ENCODE measurements at regions not wholly inside any gene's neighbourhood (a gene's known extent, or its start where the extent isn't known, plus 50 kb on each side); places are given as distances from the start of the nearest gene placed in this dataset.

DNA sequence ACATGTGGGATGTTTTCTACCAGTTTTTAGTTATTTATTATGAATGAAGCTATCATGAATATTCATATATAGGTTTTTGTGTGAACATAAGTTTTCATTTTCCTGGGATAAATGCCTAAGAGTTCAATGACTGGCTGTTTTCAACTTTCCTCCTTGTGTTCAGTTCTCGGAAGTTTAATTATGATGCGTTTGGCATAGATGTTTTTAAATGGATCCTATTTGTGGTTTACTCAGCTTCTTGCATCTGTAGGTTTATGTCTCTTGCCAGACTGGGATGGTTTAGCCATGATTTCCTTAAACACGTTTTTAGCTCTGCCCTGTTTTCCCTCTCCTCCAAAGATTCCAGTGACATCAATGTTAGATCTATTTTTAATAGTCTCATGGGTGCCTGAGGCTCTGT is 411.1 kb upstream of the CDH4 start:
- no peak for DNase-seq (ENCODE audit: low spot score)

DNA sequence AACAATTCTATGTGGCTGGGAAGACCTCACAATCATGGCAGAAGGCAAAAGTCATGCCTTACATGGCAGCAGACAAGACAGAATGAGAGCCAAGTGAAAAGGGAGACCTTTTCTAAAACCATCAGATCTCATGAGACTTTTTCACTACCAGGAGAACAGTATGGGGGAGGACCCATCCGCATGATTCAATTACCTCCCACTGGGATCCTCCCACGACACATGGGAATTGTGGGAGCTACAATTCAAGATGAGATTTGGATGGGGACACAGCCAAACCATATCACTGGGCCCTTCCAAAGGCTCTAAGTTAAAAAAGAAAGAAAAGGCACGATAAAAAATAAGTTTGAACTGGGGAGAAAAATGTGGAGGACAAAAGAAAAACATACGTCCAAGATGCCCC is 406.9 kb upstream of the CDH4 start:
- no peak for DNase-seq (ENCODE audit: low spot score)

DNA sequence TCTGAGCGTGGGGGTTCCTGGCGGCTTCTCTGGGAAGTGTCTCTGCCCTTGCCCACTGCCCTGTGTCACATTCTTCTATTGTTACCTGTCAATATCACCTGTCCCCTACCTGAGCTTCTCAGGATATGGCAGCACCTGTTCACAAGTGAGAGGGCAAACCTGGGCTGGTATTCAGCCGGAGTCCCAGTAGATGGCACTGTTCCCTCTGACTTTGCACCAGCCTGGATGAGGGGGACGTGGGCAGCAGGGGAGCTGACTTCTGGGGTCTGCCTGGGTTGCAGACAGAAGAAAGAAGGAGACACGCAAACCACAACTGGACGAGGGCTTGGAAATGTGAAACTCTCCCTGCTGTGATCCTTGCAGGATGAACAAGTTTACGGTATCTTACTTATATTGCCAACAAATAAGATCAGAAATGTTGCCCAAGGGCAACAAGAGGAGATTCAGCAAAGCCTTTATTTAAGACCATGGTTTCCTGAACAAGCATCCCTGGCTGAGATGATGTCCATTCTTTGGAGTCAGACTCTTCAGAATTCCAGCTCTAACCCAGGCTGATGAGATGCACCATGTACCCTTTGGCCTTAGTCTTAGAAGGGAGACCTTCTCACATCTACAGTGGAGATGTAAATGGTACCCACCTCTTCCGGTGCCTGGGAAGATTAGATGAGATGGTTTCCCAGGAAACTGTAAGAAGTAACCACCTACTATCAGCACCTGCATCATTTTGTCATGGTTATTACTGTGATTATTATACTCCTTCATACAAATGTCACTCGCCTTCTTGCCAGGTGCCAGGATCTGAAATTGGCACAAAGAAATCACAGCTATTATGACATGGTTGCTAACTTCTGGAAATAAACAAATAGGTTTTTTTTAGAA is 400.0 kb upstream of the CDH4 start:
- no peak for DNase-seq (ENCODE audit: low spot score)

DNA sequence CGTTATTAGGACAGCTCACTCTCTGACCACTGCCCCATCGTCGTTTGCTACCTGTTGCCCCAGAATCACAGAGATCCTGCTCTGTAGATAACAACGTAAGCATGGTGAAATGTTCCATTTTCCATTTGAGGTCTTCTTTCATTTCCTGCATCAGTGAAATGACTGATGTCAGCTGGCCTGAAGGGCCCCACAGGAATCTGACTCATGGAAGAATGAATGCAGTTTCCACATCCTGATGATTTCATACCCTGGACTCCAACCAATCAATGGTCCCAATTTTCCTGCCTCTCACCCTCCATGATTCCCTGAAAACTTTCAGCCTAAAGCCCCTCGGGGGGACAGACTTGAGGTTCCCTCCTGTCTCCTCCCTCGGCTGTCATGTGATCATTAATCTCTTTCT is 394.4 kb upstream of the CDH4 start:
- DNase-seq (ENCODE audit: low spot score) = no peak

DNA sequence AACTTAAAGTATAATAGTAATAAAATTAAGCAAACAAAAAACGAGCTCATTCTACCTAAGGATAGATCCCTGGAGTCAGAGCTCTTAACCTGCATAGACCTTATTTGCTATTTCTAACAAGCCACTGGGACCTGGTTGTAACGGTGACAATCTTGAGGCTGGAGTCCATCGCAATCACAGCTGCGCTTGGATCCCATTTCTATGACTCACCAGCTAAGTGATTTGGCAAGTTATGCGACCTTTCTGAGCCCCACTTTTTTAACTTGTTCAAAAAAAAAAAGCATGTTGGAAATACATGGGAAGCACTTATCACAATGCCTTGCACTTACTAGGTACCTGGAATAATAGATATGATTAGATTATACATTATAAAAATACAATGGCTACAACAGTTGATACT is 389.5 kb upstream of the CDH4 start:
- DNase-seq (ENCODE audit: low spot score) = no peak

DNA sequence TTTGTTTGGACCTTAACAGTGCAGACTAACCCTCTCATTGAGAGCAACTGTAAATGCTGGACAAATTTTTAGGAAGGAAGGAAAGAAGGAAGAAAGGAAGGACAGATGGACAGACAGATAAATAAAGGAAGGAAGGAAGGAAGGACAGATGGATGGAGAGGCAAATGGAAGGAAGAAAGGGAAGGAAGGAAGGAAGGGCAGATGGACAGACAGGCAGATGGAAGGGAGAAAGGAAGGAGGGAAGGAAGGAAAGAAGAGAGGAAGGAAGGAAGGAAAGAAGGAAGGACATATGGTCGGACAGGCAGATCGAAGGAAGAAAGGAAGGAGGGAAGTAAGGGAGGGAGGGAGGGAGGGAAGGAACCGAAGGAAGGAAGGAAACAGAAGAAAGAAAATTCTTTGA is 388.5 kb upstream of the CDH4 start:
- no peak for DNase-seq (ENCODE audit: low spot score)

DNA sequence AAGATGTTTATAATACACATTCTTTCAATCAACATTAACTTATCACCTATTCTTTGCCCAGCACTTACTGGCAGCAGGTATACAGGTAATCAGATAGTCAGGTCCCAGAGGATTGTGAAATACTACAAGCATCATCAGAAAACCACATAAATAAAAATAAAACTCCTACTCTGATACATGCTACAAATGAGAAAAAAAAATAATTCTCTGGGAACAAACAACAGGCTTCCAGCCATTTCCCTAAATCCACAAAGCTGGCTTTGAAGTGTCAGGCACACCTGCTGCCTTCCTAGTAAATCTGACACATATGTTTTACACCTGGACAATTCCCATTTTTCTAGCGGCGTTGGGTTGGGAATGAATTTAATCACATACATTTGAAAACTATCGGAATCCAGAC is 384.5 kb upstream of the CDH4 start:
- no peak for DNase-seq (ENCODE audit: low spot score)

DNA sequence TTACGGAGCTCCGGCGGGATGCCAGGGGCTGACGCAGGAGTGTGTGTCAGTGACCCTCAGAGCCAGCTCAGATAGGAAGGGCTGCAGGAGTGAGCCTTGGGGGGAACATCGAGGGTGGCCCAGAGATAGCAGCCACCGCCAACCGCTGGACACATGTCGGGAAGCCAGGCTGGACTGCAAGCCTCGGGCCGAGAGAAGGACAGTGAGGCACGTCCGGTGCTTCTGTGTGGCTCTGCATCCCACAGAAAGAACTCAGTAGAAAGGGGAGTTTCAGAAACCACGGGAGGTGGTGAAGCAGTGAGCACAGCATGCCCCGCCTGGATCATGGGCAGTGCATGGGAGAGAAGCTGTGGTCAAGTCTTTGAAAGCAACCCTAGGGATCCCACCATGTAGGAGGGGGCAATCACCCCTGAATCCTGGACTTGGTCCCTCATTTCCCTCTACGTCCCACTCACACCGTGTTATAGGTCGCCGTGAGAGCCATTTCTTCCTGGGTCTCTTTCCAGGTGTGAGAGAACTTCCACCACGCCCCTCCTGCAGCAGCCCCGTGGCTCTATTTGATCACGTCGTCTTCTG is 383.7 kb upstream of the CDH4 start:
- no peak for DNase-seq (ENCODE audit: low spot score)

DNA sequence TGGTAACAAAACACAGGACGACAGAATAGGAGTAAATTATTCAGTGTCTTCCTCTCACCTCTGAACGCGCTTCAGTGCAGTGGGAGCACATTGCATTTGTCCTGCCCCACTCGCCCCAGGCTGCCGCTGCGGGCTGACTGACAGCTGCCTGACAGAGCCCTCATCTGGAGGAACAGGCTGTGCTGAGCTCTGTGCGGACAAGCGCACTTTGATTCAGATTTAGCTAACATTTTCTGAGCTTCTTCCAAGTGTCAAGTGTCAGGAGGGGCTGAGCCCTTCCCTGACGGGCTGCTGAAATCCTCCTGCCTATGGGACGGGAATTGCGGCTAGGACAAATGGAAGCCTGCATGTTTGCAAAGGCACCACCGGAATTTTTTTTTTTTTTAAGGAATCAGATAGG is 383.0 kb upstream of the CDH4 start:
- no peak for DNase-seq (ENCODE audit: low spot score)

DNA sequence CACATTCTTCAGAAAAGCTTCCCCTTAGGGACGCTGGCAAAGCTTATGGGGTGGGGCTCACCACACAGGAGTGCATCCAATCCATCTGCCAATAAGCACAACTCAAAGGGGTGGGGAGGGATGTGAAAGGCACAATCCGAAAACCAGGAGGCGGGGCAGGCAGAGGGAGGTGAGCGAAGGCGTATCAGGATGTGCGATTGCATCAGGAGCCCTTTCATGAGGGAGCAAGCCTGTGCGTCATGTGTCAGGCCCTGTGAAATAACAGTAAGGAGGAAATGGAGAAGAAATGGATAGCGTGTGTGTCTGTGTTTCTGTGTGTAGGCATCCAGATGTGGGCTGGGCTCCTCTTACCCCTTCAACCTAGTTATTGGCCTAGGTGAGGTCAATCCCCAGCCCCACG is 382.4 kb upstream of the CDH4 start:
- no peak for DNase-seq (ENCODE audit: low spot score)

DNA sequence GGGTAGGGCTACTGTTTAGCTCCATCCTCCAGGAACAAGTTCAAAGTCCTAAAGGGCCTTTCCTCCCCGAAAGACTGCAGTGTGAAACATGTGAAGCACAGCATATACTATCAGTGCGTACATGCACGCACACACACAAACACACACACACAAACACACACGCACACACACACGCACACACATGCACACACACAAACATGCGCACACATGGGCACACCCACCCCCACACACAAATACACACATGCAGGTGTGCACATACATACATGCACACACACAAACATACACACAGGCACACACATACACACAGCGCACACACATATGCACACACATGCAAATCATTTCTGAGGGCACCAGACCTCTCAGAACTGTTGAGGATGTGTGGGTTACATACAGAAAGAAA is 382.0 kb upstream of the CDH4 start:
- DNase-seq (ENCODE audit: low spot score) = no peak

DNA sequence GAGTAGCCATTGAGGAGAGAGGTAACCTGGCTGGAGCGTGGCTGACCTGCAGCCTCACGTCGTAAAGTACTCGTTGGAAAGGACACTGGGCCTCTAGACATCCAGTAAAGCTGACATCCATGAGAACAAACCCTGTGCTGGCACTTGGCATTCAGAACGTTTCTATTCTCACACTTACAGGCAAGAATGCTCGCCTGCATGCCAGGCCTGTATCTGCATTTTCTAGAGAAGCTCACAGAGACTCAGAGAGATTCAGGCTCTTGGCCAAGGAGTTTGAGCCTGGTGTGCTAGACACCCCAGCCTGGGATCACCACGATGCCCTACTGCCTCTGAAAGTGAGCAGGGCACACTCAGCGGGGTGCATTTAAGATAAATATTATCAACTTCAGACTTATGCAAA is 379.8 kb upstream of the CDH4 start:
- DNase-seq (ENCODE audit: low spot score) = no peak

DNA sequence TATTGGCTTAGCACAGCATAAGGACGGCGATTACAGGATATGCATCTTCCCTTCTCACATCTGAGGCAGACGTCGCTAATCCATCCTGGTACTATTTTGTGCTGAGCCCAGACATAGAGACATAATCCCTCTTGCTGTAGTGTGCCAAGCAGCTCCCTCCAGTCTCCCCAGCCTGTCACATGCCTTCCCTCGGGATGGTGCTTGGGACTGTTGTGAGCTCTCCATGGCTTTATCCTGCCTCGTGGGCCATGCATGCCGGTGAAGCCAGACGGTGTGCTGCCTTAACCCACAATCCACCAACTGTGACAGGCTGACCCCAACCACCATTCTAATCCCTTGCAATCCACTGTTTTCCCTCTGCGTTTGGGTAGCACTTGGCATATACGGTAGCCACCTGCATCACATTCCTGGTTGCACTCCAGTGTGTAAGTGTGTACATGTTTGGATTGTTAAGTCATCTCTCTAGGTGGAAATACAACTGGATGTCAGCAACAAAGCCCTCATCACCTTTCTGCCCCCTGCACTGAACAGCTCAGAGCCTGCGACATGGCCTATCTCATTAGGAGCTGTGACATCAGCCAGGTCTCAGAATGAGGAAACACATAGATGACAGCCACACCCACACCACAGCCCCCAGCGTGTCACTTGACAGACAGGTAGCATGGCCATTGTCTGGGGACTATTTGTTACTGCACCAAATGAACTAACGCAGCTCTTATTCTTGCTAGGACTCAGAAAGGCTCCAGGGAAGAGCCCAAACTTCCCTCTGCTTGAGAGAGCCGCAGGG is 374.8 kb upstream of the CDH4 start:
- no peak for DNase-seq (ENCODE audit: low spot score)

DNA sequence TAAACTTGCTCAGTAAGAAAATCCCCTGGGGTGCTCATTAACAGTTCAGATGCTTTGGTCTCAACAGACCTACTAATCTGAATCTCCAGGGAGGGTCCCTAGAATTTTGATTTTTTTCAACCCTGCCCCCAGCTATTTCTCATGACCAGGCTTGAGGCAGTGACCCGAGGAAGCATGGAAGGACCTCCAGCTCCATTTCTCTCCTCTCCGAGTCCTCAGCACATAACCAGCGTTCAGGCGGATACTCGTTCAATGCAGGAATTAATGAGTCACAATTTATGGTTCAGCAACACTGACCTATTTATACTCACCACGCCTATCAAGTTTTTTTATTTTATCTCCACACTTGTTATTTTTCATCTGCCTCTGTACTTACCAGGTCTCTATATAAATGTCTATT is 369.2 kb upstream of the CDH4 start:
- no peak for DNase-seq (ENCODE audit: low spot score)

DNA sequence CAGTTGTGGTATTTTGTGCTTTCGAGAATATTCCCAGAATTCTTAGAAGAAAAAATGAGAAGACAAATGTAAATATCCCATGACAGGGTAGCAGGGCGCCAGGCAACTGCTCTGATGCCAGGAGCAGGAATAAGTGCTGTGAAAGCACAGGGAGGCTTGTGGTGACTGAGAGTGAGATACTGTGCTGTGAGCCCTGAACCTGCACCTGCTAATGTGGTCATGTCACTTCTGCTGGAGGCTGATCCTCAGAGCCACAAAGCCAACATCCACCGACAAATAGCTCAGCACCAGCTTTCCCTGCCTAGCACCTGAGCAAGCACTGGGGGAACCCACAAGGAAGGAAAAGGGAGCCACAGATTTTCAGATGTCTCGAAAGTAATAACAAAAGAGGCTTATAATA is 368.6 kb upstream of the CDH4 start:
- no peak for DNase-seq (ENCODE audit: low spot score)

DNA sequence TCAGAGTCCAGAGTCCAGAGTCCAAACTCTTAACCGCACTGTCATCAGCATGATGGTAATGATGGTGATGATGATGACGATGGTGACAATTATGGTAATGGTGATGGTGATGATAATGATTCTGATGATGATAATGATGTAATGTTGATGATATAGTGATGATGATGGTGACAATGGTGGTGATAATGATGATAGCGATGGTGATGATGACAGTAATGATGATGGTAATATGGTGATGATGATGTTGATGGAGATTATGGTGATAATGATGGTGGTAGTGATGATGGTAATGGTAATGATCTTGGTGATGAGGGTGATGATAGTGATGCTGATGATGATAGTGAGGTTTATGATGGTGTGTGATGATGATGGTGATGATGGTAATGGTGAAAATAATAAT is 367.8 kb upstream of the CDH4 start:
- DNase-seq (ENCODE audit: low spot score) = no peak

DNA sequence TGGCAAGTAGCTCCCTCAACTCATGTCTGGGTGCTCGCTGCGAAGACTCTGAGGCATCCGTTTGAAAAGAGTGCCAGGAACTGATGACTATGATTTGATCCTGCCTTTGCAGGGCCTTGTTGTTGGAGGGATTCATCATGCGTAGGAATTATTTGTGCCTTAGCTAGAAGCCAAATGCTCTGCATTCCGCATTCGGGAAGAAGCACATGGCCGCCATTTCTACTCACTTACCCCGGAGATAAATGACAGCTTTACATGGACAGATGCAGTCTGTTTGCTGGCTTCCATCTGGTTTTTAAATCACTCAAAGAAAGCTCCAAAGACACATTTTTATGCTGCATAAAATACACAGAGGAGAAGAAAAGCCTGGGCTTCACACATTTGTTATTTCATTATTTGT is 363.3 kb upstream of the CDH4 start:
- DNase-seq (ENCODE audit: low spot score) = no peak

DNA sequence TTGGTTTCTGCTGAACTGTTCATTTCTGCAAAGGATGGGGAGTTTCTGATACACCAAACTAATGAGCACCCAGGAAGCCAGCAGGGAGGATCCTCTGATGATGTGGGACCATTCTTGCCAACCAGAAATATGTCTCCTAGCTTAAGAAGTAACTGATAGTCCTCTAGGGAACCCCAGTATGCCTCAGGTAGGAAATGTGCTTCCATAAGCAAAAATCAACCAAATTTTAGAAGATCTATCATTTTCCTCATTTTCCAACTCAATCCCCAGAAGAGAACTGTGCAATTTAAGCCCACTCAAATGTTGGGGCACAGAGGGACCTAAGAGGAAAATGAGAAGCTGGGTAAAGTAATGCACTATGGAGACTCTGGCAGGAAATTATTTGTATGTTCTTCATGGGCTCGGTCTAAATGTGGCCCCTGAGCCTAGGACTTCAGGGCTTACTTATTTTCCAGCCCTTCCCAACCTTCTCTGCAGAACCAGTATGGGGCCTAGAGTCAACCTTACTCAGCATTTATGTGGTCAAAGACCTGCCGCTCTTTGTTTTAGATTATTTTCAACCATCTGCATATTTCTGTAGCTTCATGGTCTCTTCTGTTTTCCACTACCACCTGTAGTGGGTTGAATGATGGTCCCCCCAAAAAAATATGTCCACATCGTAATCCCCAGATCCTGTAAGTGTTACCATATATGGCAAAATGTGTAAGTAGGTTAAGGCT is 359.8 kb upstream of the CDH4 start:
- DNase-seq (ENCODE audit: low spot score) = no peak

DNA sequence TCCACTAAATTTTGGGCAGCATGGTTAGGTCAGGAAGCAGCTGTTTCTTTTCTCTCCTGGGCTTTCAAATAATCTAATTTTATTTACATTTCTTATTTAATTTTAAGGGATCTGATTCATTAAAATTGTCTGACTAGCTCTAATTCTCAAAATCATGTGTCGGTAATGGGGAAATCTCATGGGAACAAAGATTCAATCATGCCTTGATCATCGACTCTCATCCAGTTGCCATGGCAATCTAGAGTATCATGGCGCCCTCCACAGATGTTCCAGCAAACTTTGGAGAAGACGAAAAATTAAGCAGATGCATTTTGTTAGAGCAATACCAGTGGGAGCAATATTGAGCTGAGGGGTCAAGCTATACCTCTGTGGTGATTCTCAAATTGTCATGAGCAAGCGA is 358.0 kb upstream of the CDH4 start:
- no peak for DNase-seq (ENCODE audit: low spot score)

DNA sequence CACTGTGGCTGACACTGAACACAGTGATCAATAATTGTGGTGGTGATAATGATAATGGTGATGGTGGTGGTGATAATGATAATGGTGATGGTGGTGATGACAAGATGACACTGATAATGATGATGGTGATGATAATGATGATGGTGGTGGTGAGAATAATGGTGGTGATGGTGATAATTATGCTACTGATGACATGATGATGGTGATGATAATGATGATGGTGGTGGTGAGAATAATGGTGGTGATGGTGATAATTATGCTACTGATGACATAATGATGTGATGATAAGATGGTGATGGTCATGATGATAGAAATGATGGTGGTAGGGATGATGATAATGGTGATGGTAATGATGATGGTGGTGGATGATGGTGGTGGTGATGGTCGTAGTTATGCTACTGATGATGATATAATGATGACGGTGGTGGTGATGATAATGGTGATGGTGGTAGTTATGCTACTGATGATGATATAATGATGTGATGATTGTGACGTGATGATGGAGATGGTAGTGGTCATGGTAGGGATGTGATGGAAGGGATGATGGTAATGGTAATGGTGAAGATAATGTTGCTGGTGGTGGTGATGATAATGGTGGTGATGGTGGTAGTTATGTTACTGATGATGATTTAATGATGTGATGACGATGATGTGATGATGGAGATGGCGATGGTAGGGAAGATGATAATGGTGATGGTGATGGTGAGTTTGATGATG is 356.5 kb upstream of the CDH4 start:
- DNase-seq (ENCODE audit: low spot score) = no peak

DNA sequence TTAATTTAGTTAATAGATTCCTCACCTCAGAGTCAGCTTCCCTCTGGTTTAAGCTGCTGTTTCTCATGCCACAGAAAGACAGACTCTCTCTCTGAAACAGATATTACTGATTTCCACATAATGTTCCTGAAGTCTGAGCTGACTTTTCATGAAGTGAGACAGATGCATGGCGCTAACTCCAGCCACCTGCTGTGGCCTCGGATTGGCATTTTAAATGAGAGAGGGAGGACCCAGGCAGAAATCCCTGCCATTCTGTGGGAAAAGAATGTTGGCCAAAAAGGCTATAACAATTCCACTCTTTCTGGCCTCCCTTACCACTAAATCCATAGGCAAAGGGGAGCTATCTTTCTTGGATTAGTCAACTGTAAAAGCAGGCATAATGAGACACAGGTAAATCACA is 354.1 kb upstream of the CDH4 start:
- DNase-seq (ENCODE audit: low spot score) = no peak

DNA sequence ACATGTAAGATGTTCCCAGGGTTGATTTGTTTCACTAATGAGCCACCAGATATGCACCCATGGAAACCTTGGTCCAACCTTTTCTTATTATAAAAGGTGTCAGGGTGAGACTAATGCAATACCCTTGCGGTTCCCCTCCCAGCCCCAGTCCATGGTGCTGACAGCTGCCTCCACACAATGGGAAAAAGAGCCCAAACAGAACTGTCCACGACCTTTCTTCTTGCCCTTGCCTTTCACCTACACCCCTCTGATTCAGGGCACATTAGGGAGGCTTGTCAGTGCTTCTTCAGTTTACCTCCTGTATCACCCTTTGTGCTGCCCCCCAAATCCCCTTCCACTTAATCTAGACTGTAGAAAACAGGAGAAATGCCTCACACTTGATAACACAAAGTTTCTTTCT is 352.7 kb upstream of the CDH4 start:
- no peak for DNase-seq (ENCODE audit: low spot score)

All from H4 (cell line).